Glutamatergic neuron (in vitro differentiated cells): ENCODE measurements at regions not wholly inside any gene's neighbourhood (a gene's known extent, or its start where the extent isn't known, plus 50 kb on each side); places are given as distances from the start of the nearest gene placed in this dataset.
"Not testable (repeated sequence)": the region's sequence is repeated elsewhere in the genome, so short reads cannot be mapped to it uniquely, and the experiment has no call there.

Experiments used
- DNase-seq: peaks from one replicate; pipeline ENCODE4 v3.0.0; 2022
- H3K27ac Mint-ChIP-seq: one replicate; pipeline ENCODE4 v1.8.0; 2020; ENCODE audit warnings: mild to moderate bottlenecking, mixed read lengths, inconsistent platforms; ENCODE audit not compliant: unreplicated experiment
- H3K27me3 Mint-ChIP-seq: one replicate; pipeline ENCODE4 v1.8.0; 2020; ENCODE audit warnings: mild to moderate bottlenecking, moderate library complexity, mixed read lengths, inconsistent platforms; ENCODE audit not compliant: unreplicated experiment
- H3K36me3 Mint-ChIP-seq: one replicate; pipeline ENCODE4 v1.8.0; 2020; ENCODE audit warnings: mild to moderate bottlenecking, mixed read lengths, inconsistent platforms; ENCODE audit not compliant: unreplicated experiment
- H3K4me1 Mint-ChIP-seq: one replicate; pipeline ENCODE4 v1.8.0; 2020; ENCODE audit warnings: mild to moderate bottlenecking, low read depth, mixed read lengths, inconsistent platforms; ENCODE audit not compliant: unreplicated experiment
- H3K4me3 Mint-ChIP-seq: one replicate; pipeline ENCODE4 v1.8.0; 2020; ENCODE audit warnings: mild to moderate bottlenecking, mixed read lengths, inconsistent platforms; ENCODE audit not compliant: unreplicated experiment
- H3K9me3 Mint-ChIP-seq: one replicate; pipeline ENCODE4 v1.8.0; 2020; ENCODE audit warnings: mild to moderate bottlenecking, moderate library complexity, mixed read lengths, inconsistent platforms; ENCODE audit not compliant: unreplicated experiment
- CTCF ChIP-seq: fragments of 200-600 bp; sonication (generic); IDR thresholded peaks from one replicate; pipeline ENCODE4 v1.5.0; 2021; ENCODE audit not compliant: partially characterized antibody, unreplicated experiment

- Mint-ChIP-seq H3K36me3 (no peaks in the 10 kb centered on the region), H3K4me3 (no peak overlapping the region)
These were observed 116.6 kb upstream of the IVNS1ABP start for GRCh38 chr1:185433667-185434066.

GRCh38 chr1:185432948-185433347 is 115.9 kb upstream of the IVNS1ABP start:
- no peak for TF ChIP-seq CTCF
- H3K27me3 Mint-ChIP-seq: no peaks in the 10 kb centered on the region
- DNase-seq: no peak
- peaks cover 2% of the 10 kb centered on the region for H3K9me3 Mint-ChIP-seq
- H3K4me3 Mint-ChIP-seq: no peak overlapping the region
- no peaks in the 10 kb centered on the region for H3K36me3 Mint-ChIP-seq
- no peak overlapping the region for H3K27ac Mint-ChIP-seq
- H3K4me1 Mint-ChIP-seq: no peaks in the 10 kb centered on the region

More at GRCh38 chr1:185433667-185434066, 116.6 kb upstream of the IVNS1ABP start:
- DNase-seq: no peak
- H3K27ac Mint-ChIP-seq: no peak overlapping the region
- no peak for TF ChIP-seq CTCF
- H3K9me3 Mint-ChIP-seq: peaks cover 2% of the 10 kb centered on the region
- no peaks in the 10 kb centered on the region for H3K4me1 Mint-ChIP-seq
- no peaks in the 10 kb centered on the region for H3K27me3 Mint-ChIP-seq

GRCh38 chr1:185431612-185432011 is 114.6 kb upstream of the IVNS1ABP start:
- Mint-ChIP-seq H3K9me3 (peaks cover 2% of the 10 kb centered on the region), H3K27me3 (no peaks in the 10 kb centered on the region), H3K36me3 (no peaks in the 10 kb centered on the region), H3K27ac (no peak overlapping the region), H3K4me1 (no peaks in the 10 kb centered on the region), H3K4me3 (no peak overlapping the region)
- no peak for DNase-seq
- no peak for TF ChIP-seq CTCF

- not testable (repeated sequence) for H3K27me3 Mint-ChIP-seq, H3K36me3 Mint-ChIP-seq, H3K4me3 Mint-ChIP-seq, H3K9me3 Mint-ChIP-seq, H3K27ac Mint-ChIP-seq, DNase-seq
- peaks cover 15% of the 10 kb centered on the region for H3K4me1 Mint-ChIP-seq
These were observed 112.6 kb upstream of the IVNS1ABP start for GRCh38 chr1:185429668-185430067.

- TF ChIP-seq CTCF: no peak
- no peak for DNase-seq
- Mint-ChIP-seq H3K27ac (no peak overlapping the region), H3K36me3 (no peaks in the 10 kb centered on the region), H3K4me3 (no peak overlapping the region), H3K27me3 (no peaks in the 10 kb centered on the region), H3K9me3 (peaks cover 2% of the 10 kb centered on the region), H3K4me1 (peaks cover 18% of the 10 kb centered on the region)
These were observed 110.7 kb upstream of the IVNS1ABP start for GRCh38 chr1:185427776-185428175.

GRCh38 chr1:185427264-185427663 is 110.2 kb upstream of the IVNS1ABP start:
- H3K27ac Mint-ChIP-seq: no peak overlapping the region
- no peaks in the 10 kb centered on the region for H3K36me3 Mint-ChIP-seq
- H3K27me3 Mint-ChIP-seq: no peaks in the 10 kb centered on the region
- peaks cover 2% of the 10 kb centered on the region for H3K9me3 Mint-ChIP-seq
- peaks cover 20% of the 10 kb centered on the region for H3K4me1 Mint-ChIP-seq
- H3K4me3 Mint-ChIP-seq: no peak overlapping the region
- TF ChIP-seq CTCF: no peak
- DNase-seq: no peak
